ENCODE measurements at regions not wholly inside any gene's neighbourhood (a gene's known extent, or its start where the extent isn't known, plus 50 kb on each side); places are given as distances from the start of the nearest gene placed in this dataset.
"Not testable (repeated sequence)": the region's sequence is repeated elsewhere in the genome, so short reads cannot be mapped to it uniquely, and the experiment has no call there.

DNA sequence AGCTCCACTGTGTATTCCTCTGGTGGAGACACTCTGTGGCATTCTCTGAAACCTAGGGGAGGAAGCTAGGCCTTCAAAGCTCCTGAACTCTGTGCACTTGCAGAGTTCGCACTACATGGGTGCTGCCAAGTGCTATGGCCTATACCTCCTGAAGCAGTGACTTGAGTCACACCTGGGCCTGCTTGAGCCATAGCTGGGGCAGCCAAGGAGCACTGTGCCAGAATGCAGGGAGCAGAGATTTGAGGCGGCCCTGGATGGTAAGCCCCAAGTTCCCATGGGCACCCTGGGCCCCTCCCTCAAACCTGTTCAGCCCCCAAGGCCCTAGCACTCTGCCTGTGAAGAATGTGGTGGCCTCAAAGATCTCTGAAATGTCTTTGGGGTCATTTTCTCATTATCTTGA, 212.9 kb downstream of the SPATA31A6 start:
- TF ChIP-seq ZFX (IDR thresholded peaks at IDR 0.05; ENCODE audit: borderline replicate concordance) = no peak
- TF ChIP-seq, protein P1, sequence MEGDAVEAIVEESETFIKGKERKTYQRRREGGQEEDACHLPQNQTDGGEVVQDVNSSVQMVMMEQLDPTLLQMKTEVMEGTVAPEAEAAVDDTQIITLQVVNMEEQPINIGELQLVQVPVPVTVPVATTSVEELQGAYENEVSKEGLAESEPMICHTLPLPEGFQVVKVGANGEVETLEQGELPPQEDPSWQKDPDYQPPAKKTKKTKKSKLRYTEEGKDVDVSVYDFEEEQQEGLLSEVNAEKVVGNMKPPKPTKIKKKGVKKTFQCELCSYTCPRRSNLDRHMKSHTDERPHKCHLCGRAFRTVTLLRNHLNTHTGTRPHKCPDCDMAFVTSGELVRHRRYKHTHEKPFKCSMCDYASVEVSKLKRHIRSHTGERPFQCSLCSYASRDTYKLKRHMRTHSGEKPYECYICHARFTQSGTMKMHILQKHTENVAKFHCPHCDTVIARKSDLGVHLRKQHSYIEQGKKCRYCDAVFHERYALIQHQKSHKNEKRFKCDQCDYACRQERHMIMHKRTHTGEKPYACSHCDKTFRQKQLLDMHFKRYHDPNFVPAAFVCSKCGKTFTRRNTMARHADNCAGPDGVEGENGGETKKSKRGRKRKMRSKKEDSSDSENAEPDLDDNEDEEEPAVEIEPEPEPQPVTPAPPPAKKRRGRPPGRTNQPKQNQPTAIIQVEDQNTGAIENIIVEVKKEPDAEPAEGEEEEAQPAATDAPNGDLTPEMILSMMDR (IDR thresholded peaks at IDR 0.05) = no peak
- no peak overlapping the region for H3K27ac ChIP-seq

DNA sequence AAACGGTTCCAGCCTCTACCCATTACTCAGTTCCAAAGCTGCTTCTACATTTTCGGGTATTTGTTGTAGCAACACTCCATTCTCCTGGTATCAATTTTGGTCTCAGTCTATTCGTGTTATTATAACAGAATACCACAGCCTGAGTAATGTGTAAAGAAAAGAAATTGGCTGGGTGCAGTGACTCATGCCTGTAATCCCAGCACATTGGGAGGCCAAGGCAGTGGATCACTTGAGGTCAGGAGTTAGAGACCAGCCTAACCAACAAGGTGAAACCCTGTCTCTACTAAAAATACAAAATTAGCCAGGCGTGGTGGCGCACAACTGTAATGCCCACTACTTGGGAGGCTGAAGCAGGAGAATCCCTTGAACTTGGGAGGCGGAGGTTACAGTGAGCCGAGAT, 213.9 kb downstream of the SPATA31A6 start:
- not testable (repeated sequence) for H3K27ac ChIP-seq

DNA sequence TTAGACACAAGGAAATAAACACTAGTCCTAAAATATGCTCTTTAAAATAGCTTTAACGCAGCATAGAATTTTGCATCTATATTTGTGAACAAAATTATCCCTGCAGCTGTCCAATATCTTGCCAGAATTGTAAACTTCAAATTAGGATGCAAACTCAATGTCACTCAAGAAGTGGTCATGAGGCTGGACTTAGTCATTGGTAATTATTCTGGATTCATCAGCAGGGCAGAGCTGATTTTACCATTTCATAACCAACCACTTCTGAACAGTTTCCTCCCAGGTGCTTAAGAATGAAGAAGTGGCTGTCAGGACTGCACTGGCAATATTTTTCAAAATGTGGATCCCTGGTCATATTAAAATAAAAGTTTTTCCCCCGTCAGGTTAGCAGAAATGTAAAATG, 219.5 kb downstream of the SPATA31A6 start:
- not testable (repeated sequence) for H3K27ac ChIP-seq

DNA sequence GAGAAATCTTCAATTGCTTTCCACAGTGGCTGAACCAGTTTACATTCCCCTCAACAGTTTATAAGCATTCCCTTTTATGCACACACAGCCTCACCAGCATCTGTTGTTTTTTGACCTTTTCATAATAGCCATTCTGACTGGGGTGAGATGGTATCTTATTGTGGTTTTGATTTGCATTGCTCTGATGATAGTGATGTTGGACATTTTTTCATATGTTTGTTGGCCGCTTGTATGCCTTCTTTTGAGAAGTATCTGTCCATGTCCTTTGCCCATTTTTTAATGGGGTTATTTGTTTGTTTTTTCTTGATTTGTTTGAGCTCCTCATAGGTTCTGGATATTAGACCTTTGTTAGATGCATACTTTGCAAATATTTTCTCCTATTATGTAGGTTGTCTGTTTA, 226.1 kb downstream of the SPATA31A6 start:
- H3K27ac ChIP-seq = not testable (repeated sequence)

DNA sequence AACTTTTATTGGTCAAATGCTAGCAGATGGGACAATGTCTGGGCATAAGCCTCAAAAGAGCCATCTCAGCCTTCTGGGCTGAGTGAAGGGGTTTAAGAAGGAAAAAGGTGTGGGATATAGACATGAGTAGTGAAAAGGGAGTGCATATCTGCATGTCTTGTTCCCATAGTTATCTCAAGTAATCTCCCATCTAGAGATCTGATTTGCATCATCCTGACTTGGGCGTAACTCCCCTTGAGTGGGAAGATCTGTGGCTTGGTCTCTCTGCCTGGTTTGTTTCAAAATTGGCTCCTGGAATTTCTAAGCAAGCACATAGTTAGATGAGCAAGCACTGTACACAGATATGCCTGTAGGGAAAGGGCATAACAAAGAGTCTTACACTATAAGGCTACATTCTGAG, 228.9 kb downstream of the SPATA31A6 start:
- H3K27ac ChIP-seq = not testable (repeated sequence)

DNA sequence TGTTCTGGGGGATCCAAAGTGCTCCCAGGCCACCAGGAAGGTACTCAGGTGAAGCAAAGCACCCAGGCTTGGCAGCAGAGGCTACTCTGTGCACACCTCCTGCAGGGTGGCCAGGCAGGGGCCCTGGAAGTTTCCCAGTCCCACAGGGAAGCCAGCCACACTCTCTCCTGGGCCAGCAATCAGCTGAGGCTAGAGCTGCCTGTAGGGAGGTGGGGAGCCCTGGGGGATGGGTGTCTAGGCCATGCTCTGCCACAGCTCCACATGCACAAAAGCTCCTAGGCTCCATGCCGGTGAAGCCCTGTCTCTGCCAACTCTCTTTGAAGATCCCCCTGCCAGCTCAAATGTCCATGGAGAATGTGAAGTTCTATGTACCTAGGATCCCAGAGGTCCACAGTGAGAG, 231.4 kb downstream of the SPATA31A6 start:
- H3K27ac ChIP-seq = not testable (repeated sequence)

DNA sequence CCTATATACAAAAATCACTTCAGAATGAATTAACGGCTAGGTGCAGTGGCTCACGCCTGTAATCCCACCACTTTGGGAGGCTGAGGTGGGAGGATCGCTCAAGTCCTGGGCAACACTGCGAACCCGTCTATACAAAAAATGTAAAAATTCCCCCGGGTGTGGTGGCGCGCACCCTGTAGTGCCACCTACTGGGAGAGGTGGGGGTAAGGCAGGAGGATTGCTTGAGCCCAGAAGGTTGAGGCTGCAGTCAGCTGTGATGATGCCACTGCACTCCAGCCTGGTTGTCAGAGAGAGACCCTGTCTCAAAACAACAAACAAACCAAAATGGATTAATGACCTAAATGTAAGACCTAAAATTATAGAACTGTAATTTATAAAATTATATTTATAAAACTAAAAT, 236.2 kb downstream of the SPATA31A6 start:
- H3K27ac ChIP-seq = not testable (repeated sequence)

DNA sequence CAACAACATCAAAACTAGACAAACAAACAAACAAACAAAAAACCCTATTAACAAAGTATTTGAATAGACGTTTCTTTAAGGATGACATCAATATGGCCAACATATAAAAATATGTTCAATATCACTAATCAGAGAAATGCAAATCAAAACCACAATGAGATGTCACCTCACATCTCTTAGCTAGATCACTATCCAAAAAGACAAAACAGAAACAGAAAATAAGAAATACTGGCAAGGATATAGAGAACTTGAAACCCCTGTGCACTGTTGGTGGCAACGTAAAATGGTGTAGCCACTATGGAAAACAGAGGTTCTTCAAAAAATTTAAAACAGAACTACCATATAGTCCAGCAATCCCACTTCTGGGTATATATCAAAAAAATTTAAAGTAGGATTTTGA, 236.9 kb downstream of the SPATA31A6 start:
- not testable (repeated sequence) for H3K27ac ChIP-seq

DNA sequence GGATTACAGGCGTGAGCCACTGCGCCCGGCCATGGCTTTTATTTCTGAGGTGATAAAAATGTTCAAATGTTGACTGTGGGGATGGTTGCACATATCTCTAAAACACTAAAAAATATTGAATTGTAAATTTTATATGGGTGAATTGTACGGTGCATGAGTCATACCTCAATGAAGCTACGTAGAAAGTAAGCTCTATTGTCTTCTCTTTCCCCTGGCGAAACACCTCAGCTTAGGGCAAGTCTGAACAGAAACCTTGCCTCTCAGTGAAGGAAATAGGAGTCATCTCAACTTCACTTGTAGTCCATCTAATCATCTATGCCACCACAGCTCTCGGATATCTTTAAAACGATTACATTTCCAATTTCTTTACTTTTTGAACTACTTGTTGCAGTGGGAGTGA, 238.2 kb downstream of the SPATA31A6 start:
- H3K27ac ChIP-seq = not testable (repeated sequence)

DNA sequence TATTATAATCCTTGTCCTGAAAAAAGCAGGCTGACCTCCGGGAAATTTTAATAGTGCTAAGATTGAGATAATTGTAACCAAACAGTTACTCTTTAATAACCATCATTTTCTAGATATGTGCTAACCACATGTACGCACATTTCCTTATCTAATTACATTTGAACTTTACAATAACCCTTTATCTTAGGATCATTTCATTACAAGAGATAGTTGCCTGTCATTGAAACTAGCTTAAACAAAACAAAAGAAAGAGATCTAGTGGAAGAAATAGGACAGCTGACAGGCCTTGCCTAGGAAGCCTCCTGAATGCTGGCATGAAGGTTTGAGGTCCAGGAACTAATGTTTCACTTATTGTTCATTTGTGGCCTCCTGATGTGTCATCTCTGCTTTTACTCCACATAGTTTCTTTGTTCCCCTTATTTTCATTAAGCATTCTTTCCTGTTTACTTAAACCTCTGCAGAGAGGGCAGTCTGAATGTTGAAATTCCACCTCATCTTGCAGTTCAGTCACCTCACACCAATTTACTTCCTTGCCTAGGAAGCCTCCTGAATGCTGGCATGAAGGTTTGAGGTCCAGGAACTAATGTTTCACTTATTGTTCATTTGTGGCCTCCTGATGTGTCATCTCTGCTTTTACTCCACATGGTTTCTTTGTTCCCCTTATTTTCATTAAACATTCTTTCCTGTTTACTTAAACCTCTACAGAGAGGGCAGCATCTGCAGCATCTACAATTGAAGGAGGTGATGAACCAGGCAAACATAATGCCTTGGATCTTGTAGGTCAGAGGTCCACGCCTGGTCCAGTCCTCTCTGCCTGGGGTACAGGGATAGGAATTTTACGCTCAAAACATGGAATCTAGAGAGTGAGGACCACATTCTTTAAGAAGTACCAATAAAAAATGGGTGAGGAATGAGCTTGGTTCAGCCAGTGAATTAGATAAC, 247.5 kb downstream of the SPATA31A6 start:
- not testable (repeated sequence) for H3K27ac ChIP-seq

DNA sequence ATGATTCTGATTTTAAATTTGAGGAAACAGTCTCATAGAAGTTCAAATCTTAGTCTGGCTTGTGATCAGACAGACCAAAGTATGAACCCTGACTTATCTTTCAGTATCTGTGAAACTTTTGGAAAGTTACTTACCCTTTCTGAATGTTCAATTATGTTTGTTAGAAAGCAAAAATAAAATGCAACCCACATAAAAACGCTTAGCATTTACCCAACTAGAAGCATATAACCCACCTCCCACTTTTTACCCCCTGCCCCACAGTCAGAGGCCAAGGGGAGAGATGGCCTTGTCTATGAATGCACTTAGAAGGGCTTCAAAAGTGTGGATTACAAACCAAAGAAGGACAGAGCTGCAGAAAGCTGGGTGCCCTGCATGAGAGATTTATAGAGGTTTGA, 248.2 kb downstream of the SPATA31A6 start:
- not testable (repeated sequence) for H3K27ac ChIP-seq

DNA sequence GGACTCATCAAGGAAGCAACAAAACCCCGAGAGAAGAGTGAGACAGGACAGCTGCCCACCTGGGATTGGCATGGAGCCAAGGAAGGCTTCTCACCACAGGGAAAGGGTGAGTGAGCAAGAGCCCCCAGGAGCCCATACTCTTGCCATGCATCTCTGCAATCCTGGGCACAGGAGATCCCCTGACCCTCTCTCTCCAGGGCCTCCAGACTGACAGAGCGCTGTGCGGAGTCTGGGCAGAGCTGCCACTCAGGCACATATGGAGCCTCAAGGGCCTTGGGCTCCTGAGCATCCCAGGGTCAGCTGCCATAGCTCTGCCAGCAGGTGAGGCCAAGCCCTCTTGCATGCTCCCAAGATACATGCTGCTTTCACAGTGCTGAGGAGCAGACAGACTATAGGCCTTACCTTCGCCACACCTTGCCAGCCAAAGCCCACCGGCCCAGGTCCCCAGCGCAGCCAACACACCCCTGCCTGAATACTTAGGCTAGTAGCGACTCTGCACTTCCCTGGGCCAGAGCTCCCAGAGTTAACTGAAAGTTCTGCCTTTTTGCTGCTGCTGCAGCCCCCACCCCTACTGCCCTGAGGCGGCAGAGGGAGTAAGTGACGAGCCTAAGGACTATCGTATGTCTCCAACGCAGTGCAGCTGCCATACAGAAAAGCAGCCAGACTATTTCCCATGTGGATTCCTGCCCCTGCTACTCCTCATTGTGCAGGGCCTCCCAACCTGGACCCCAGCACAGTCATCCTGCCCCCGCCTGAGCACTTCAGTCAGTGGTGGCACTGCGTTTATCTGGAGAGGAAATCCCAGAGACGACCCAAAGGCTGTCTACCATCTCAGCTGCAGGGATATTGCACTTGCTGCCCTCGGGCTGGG, 251.6 kb downstream of the SPATA31A6 start:
- not testable (repeated sequence) for H3K27ac ChIP-seq

DNA sequence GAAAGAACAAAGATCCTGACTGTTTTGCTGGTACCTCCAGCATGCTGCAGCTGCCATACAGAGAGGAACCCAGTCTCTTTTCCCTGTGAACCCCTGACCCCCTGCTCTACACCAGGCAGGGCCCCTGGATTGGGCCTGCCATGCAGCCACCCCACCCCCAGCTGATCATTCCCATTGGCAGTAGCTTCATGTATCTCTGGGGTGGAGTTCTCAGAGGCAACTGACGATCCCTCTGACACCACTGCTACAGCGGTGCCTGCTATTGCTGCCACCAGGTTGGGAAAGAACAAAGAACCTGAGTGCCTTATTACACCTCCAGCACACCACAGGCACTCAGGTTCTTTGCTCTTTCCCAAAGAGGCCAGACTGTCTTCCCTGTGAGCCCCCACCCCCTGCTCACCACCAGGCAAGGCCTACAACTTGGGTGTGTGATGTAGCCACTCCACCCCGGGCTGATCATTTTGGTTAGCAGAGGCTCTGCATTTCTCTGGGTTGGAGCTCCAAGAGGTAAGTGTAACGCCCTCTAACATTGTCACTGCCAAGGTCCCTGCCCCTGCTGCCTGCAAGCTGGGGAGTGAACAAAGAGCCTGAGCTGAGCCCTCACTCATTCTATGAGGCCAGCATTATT, 252.4 kb downstream of the SPATA31A6 start:
- not testable (repeated sequence) for H3K27ac ChIP-seq

DNA sequence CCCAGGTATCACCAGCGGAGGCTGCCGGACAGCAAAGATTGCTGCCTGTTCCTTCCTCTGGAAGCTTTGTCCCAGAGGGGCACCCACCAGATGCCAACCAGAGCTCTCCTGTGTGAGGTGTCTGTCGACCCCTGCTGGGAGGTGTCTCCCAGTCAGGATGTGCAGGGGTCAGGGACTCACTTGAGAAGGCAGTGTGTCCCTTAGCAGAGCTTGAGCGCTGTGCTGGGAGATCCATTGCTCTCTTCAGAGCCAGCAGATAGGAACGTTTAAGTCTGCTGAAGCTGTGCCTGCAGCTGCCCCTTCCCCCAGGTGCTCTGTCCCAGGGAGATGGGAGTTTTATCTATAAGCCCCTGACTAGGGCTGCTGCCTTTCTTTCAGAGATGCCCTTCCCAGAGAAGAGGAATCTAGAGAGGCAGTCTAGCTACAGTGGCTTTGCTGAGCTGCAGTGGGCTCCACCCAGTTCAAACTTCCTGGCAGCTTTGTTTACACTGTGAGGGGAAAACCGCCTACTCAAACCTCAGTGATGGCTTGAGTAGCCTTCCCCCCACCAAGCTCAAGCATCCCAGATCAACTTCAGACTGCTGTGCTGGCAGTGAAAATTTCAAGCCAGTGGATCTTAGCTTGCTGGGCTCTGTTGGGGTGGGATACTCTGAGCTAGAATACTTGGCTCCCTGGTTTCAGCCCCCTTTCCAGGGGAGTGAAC, 253.7 kb downstream of the SPATA31A6 start:
- H3K27ac ChIP-seq = not testable (repeated sequence)

DNA sequence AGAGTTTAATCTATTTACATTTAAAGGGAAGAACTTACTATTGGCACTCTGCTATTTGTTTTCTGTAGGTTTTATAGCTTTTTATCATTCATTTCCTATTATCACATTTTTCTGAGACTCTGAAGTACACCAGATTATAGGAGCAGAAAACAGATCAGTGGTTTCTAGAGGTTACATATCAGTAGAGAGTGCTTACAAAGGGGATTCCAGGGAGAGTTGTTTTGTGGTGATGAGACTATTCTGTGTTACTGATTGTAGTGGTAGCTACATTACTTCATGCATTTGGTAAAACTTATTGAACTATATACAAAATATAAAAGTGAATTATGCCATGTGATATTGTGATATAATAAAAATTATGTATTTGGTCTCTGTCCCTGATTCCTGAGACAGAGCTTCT, 259.2 kb downstream of the SPATA31A6 start:
- H3K27ac ChIP-seq = not testable (repeated sequence)

DNA sequence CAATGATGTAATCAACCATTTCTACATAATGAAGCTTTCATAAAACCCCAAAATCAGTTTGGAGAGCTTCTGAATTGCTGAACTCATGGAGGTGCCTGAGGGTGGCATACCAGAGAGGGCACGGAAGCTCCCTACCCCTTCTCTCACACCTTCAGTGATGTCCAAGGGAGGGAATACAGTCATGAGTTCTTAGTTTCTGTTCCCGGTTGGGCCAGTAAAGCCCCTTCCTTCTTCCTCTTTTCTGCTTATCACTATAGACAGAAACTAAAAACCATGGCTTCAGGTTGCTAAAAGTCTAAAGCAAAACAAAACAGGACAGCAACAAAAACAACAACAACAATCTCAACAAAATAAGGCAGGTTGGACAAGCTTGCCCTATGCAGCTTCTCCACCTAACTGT, 260.0 kb downstream of the SPATA31A6 start:
- H3K27ac ChIP-seq = not testable (repeated sequence)

DNA sequence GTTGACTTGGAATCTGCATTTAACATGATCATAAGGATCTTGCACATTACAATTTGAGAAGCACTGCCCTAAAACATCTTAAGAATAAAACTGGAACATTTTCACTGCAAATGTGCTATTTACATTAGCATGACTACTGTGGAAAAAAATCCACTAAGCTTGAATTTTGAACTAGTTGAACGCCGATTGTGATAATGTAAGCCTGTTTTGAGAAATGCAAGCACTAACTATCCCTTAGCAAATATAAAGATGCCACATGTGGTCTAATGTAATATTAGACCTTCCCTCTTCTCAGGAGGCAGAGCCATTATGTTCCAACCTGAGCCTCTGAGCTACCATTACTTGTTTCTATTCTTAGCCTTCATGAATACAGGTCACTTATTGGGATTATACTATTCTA, 278.0 kb downstream of the SPATA31A6 start:
- not testable (repeated sequence) for H3K27ac ChIP-seq

DNA sequence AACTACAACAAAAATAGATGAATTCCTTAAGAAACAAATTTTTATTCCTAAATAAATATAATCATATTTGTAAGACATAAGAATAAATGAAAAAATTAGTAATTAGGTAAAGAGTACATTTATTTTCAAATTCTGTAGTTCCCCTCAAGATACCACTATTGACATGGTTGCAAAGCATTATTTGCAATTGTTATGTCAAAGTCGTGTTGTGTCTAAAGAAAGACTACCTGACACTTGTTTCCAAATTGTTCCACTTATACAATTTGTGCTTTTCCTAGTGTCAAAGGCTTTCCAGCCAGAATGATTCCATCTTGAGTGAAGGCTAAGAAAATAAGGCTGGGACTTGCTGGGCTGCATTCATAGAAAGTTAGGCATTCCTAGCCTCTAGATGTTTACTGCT, 278.4 kb downstream of the SPATA31A6 start:
- not testable (repeated sequence) for H3K27ac ChIP-seq

DNA sequence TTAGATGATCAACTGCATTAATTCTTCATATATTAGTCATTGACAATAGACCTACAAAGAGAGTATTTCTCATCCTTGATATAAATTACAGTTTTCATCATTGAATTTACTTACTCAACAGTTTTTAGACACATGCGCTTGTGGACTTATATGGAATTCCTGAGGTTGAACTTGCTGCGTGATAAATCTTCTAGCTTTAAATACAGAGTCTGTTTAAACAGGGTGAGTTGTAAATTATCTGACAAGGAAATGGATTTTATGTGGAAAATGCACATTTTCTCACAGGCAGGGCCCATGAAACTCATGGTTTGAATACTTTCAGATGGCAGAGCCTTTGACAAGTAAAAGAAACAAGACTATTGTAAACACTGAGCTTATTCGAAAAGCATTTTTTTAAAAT, 280.5 kb downstream of the SPATA31A6 start:
- not testable (repeated sequence) for H3K27ac ChIP-seq

Measured in 22Rv1 (cell line).